ENCODE measurements at regions not wholly inside any gene's neighbourhood (a gene's known extent, or its start where the extent isn't known, plus 50 kb on each side); places are given as distances from the start of the nearest gene placed in this dataset.

DNA sequence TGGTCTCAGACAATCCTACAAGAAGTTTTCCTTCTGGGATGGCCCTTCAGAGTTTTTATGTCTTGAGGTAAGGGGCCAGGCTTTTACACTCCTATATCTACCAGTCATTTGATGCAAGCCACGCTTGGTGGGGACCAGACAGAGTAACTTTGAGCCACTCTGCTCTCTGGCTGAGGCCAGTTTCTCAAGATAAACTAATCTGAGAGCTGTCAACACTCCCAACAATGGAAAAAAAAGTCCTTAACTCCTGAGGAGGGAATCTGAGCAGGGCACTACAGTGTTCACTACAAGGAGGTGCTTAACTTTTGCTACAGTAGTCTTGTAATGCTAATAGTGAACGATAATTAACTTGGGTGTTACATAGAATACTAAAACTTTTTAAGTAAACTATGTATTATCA lies 62.7 kb downstream of the MRPS30 start (continued):
- no peak for TF ChIP-seq TOX (CRISPR knock-in tag; IDR thresholded peaks at IDR 0.05; ENCODE audit: borderline replicate concordance)
- TF ChIP-seq TSHZ2 (CRISPR knock-in tag; IDR thresholded peaks at IDR 0.05) = no peak
- TF ChIP-seq GLIS3 (CRISPR knock-in tag; IDR thresholded peaks at IDR 0.05) = no peak
- TF ChIP-seq ZFP30 (CRISPR knock-in tag; IDR thresholded peaks at IDR 0.05) = no peak
- TF ChIP-seq TCF4 (CRISPR knock-in tag; IDR thresholded peaks at IDR 0.05; ENCODE audit: borderline replicate concordance) = no peak
- no peak for TF ChIP-seq ESRRG (CRISPR knock-in tag; IDR thresholded peaks at IDR 0.05)
- TF ChIP-seq RARB (CRISPR knock-in tag; IDR thresholded peaks at IDR 0.05) = no peak
- TF ChIP-seq ZNF8 (CRISPR knock-in tag; IDR thresholded peaks at IDR 0.05) = no peak

GRCh38 chr5:44875661-44876605 lies 67.2 kb downstream of the MRPS30 start:
- ATAC-seq = no peak; the same call in 2 of the 3 replicates
- TF ChIP-seq ARNTL (CRISPR knock-in tag; IDR thresholded peaks at IDR 0.05; ENCODE audit: borderline replicate concordance, low read depth) = no peak
- TF ChIP-seq ISL1 (CRISPR knock-in tag; IDR thresholded peaks at IDR 0.05) = no peak
- no peak for TF ChIP-seq GLIS3 (CRISPR knock-in tag; IDR thresholded peaks at IDR 0.05)

GRCh38 chr5:44881266-44881665 lies 72.5 kb downstream of the MRPS30 start:
- no peak for ATAC-seq
- no peak for TF ChIP-seq CREB5 (CRISPR knock-in tag; IDR thresholded peaks at IDR 0.05; ENCODE audit: low read depth)
- no peak for TF ChIP-seq ARNTL (CRISPR knock-in tag; IDR thresholded peaks at IDR 0.05; ENCODE audit: borderline replicate concordance, low read depth)
- TF ChIP-seq ZNF70 (CRISPR knock-in tag; IDR thresholded peaks at IDR 0.05) = no peak
- no peak for TF ChIP-seq PPARA (CRISPR knock-in tag; IDR thresholded peaks at IDR 0.05; ENCODE audit: borderline replicate concordance)
- TF ChIP-seq TSHZ2 (CRISPR knock-in tag; IDR thresholded peaks at IDR 0.05) = no peak
- TF ChIP-seq ZNF565 (CRISPR knock-in tag; conservative IDR thresholded peaks at IDR 0.05; ENCODE audit: low read depth) = no peak
- TF ChIP-seq ESRRG (CRISPR knock-in tag; IDR thresholded peaks at IDR 0.05) = no peak
- no peak for TF ChIP-seq ZC3H10 (CRISPR knock-in tag; IDR thresholded peaks at IDR 0.05)
- TF ChIP-seq SNAI2 (CRISPR knock-in tag; IDR thresholded peaks at IDR 0.05) = no peak
- TF ChIP-seq RARB (CRISPR knock-in tag; IDR thresholded peaks at IDR 0.05) = no peak
- no peak for TF ChIP-seq TCF4 (CRISPR knock-in tag; IDR thresholded peaks at IDR 0.05; ENCODE audit: borderline replicate concordance)
- TF ChIP-seq ZFP30 (CRISPR knock-in tag; IDR thresholded peaks at IDR 0.05) = no peak
- no peak for TF ChIP-seq ZFP3 (CRISPR knock-in tag; IDR thresholded peaks at IDR 0.05)
- TF ChIP-seq GLIS3 (CRISPR knock-in tag; IDR thresholded peaks at IDR 0.05) = no peak
- no peak for TF ChIP-seq ZNF8 (CRISPR knock-in tag; IDR thresholded peaks at IDR 0.05)
- TF ChIP-seq TOX (CRISPR knock-in tag; IDR thresholded peaks at IDR 0.05; ENCODE audit: borderline replicate concordance) = no peak

DNA sequence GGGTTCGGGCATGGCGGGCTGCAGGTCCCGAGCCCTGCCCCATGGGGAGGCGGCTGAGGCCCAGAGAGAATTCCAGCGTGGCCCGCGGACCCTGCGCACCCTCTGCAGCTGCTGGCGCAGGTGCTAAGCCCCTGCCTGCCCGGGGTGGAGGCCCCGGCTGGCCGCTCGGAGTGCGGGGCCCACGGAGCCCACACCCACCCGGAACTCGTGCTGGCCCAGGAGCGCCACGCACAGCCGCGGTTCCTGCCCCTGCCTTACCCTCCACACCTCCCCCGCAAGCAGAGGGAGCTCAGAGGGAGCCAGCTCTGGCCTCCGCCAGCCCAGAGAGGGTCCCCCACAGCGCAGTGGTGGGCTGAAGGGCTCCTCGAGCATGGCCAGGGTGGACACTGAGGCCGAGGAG lies 75.3 kb downstream of the MRPS30 start:
- TF ChIP-seq RARB (CRISPR knock-in tag; IDR thresholded peaks at IDR 0.05) = no peak
- TF ChIP-seq CREB5 (CRISPR knock-in tag; IDR thresholded peaks at IDR 0.05; ENCODE audit: low read depth) = no peak
- TF ChIP-seq PPARA (CRISPR knock-in tag; IDR thresholded peaks at IDR 0.05; ENCODE audit: borderline replicate concordance) = no peak
- TF ChIP-seq CSRNP3 (CRISPR knock-in tag; IDR thresholded peaks at IDR 0.05) = no peak
- TF ChIP-seq ZC3H10 (CRISPR knock-in tag; IDR thresholded peaks at IDR 0.05) = no peak
- TF ChIP-seq, protein P1, sequence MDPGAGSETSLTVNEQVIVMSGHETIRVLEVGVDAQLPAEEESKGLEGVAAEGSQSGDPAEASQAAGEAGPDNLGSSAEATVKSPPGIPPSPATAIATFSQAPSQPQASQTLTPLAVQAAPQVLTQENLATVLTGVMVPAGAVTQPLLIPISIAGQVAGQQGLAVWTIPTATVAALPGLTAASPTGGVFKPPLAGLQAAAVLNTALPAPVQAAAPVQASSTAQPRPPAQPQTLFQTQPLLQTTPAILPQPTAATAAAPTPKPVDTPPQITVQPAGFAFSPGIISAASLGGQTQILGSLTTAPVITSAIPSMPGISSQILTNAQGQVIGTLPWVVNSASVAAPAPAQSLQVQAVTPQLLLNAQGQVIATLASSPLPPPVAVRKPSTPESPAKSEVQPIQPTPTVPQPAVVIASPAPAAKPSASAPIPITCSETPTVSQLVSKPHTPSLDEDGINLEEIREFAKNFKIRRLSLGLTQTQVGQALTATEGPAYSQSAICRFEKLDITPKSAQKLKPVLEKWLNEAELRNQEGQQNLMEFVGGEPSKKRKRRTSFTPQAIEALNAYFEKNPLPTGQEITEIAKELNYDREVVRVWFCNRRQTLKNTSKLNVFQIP (CRISPR knock-in tag; IDR thresholded peaks at IDR 0.05; ENCODE audit: borderline replicate concordance, low read depth) = no peak
- no peak for TF ChIP-seq TCF4 (CRISPR knock-in tag; IDR thresholded peaks at IDR 0.05; ENCODE audit: borderline replicate concordance)
- no peak for ATAC-seq

Data from SK-N-SH treated with all-trans-retinoic acid at 6 μM for 48 hours (cell line).